Nephron progenitor cell (in vitro differentiated cells): ENCODE measurements at regions not wholly inside any gene's neighbourhood (a gene's known extent, or its start where the extent isn't known, plus 50 kb on each side); places are given as distances from the start of the nearest gene placed in this dataset.

Experiments used
- DNase-seq: peaks from one replicate; pipeline ENCODE4 v3.0.0; 2021
- H3K27ac Mint-ChIP-seq: 2 replicates; pipeline ENCODE4 v1.8.0; 2021; ENCODE audit warnings: mild to moderate bottlenecking, moderate library complexity, mixed read lengths
- H3K27me3 Mint-ChIP-seq: 2 replicates; pipeline ENCODE4 v1.8.0; 2021; ENCODE audit warnings: mild to moderate bottlenecking, low read depth, mixed read lengths; ENCODE audit not compliant: poor library complexity
- H3K36me3 Mint-ChIP-seq: 2 replicates; pipeline ENCODE4 v1.8.0; 2021; ENCODE audit warnings: low read depth, mixed read lengths
- H3K4me1 Mint-ChIP-seq: 2 replicates; pipeline ENCODE4 v1.8.0; 2021; ENCODE audit warnings: mixed read lengths
- H3K4me3 Mint-ChIP-seq: 2 replicates; pipeline ENCODE4 v1.8.0; 2021; ENCODE audit warnings: mild to moderate bottlenecking, moderate library complexity, mixed read lengths
- H3K9me3 Mint-ChIP-seq: 2 replicates; pipeline ENCODE4 v1.8.0; 2021; ENCODE audit warnings: mild to moderate bottlenecking, moderate library complexity, mixed read lengths
- TF ChIP-seq, protein P1 (sequence below): fragments of 200-600 bp; sonication (generic); IDR thresholded peaks from 2 replicates; pipeline ENCODE4 v1.5.0; 2021; ENCODE audit warnings: antibody characterized with exemption

GRCh38 chr12:74988156-74988555 lies 221.5 kb downstream of the KCNC2 start:
- Mint-ChIP-seq H3K36me3 (peaks cover 16% of the 10 kb centered on the region), H3K9me3 (peaks cover 3% of the 10 kb centered on the region)

More at GRCh38 chr12:74988156-74988555, 221.5 kb downstream of the KCNC2 start:
- H3K27ac Mint-ChIP-seq, result peak overlapping the region; percentile 15
- peaks cover 34% of the 10 kb centered on the region for H3K4me1 Mint-ChIP-seq
- H3K4me3 Mint-ChIP-seq, result no peak overlapping the region
- DNase-seq, result no peak
- H3K27me3 Mint-ChIP-seq, result peaks cover 6% of the 10 kb centered on the region
- TF ChIP-seq, protein P1, sequence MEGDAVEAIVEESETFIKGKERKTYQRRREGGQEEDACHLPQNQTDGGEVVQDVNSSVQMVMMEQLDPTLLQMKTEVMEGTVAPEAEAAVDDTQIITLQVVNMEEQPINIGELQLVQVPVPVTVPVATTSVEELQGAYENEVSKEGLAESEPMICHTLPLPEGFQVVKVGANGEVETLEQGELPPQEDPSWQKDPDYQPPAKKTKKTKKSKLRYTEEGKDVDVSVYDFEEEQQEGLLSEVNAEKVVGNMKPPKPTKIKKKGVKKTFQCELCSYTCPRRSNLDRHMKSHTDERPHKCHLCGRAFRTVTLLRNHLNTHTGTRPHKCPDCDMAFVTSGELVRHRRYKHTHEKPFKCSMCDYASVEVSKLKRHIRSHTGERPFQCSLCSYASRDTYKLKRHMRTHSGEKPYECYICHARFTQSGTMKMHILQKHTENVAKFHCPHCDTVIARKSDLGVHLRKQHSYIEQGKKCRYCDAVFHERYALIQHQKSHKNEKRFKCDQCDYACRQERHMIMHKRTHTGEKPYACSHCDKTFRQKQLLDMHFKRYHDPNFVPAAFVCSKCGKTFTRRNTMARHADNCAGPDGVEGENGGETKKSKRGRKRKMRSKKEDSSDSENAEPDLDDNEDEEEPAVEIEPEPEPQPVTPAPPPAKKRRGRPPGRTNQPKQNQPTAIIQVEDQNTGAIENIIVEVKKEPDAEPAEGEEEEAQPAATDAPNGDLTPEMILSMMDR, result no peak
